GM18520 (cell line): ENCODE measurements at regions not wholly inside any gene's neighbourhood (a gene's known extent, or its start where the extent isn't known, plus 50 kb on each side); places are given as distances from the start of the nearest gene placed in this dataset.

Experiments
- ATAC-seq: cut with Tn5 transposase; IDR thresholded peaks from one replicate; pipeline ENCODE4 v1.9.1; 2021; ENCODE audit not compliant: unreplicated experiment

DNA sequence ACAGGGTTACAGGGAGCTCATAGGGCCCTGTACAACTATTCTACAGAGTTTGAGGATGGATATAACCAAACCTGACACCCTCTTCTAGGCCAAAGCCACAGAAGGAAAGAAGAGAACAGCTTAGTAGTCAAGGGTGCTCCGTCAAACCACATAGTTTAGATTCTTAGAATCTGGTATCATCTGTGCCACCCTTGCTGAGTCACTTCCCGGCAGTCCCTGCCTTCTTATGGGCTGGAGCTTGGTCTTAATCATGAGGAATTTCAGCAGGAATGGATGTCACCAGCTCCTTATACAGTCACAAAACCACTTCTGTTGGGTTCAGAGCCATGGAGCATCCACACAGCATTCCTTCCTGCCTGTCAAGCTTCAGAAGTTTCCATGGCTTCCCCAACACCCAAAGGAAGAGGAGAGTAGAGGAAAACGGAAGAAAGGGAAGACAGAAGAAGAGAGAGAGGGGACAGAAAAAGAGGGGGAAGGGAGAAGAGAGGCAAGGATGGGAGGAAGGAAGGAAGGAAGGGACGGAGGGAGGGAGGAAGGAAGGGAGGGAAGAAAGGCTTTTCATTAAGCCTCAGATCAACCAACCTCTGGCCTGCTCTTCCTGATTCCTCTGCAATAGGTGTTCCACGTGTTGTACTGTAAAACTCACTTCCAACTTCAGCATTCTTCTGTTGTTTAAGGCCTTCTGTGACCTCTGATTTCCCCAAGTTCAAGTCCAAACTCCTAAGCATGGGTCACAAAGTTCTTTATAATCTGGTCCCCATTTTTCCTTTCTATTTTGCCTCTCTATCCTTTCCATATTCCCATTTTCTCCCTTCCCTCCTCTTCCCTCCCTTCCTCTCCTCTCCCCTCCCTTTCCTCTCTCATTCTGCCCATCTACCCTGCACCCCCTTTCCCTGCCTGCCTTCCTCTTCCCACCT, 246.1 kb upstream of the TNP1 start:
- ATAC-seq: no peak

DNA sequence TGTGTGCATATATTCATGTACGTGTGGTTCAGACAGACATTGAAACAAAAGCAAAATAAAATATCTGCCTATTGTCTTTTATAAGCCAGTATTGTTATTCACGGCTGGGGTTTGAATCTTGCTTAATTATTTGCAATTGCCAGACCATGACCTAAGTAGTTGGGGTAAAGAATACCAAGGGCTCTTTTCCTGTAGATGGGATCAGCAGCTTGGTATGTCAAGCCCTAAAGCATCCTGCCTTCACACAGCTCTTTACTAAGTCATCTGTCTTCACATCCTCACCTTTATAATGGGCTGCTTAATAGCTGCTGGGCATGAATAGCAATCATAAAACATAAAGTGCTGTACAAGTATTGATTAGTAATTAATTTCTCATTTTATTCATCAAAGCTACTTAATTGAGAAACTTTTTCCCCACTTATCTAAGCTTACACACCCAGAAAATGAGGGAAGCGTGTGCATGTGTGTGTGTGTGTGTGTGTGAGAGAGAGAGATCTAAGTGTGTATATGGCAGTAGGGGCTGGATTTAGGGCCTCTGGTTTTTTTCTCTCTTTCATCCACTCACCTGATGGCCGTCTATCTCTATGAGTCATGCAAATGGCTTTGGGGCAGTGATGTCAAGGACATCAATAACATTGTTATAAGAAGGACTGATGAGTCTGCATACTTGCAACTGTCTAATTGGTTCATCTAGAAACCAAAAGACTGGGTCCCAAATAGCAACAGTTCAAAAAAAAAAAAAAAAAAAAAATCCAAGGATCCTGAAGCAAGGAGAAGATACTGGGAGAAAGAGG, 244.1 kb upstream of the TNP1 start:
- no peak for ATAC-seq

DNA sequence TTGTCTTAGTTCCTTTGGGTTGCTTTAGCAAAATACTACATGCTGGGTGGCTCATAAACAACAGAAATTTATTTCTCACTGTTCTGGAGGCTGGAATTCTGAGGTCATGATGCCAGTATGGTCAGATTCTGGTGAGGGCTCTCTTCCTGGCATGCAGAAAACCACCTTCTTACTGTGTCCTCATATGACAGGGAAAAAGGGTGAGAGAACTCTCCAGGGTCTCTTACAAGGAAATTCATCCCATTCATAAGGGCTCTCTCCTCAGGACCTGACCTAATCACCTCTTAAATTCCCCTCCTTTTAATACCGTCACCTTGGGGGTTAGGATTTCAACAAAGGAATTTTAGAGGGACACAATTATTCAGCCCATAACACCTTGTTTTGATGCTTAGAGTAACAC, 243.1 kb upstream of the TNP1 start:
- no peak for ATAC-seq

DNA sequence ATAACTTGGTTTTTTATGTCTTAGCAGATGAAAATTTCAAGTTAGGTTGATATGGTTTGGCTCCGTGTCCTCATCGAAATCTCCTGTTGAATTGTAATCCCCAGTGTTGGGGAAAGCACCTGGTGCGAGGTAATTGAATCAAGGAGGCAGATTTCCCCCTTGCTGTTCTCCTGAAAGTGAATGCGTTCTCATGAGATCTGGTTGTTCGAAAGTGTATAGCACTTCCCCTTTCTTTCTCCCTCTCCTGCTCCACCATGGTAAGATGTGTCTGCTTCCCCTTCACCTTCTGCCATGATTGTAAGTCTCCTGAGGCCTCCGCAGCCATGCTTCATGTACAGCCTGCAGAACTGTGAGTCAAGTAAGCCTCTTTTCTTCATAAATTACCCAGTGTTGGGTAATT, 242.1 kb upstream of the TNP1 start:
- no peak for ATAC-seq

DNA sequence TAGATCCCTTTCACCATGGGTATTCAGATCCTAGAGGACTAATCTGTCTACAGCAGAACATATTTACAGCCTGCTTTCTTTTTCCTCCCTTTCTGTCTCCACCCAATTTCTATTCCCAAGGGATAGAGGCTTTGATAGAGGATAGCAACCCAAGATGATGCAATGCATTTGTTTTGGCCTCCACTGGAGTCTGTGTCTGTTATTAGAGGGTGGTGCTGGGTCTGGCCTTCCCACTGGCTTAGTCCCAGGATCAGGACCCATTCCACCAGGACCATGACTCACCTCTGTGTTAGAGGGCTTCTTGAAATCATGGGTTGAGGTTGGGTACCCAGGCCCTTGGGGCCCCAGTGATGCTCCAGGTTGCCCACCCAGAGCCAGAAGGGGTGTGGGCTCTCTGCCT, 239.7 kb upstream of the TNP1 start:
- ATAC-seq: no peak

DNA sequence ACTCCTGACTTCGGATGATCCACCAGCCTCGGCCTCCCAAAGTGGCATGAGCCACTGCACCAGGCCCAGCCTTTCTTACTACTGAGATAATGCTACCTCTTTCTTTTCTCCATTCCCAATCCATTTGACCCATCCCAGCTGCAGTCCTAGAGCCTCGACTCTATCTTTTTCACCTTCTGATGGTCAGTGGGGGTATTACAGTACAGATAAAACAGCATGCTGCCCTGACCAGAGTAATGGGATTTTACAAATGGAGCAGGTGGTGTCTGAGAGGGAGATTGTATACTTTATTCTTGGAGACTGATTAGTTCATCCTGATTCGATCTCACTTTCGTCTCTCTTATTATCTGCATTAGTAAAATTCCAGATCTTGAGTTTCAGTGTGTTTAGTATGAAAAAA, 238.6 kb upstream of the TNP1 start:
- ATAC-seq: no peak

DNA sequence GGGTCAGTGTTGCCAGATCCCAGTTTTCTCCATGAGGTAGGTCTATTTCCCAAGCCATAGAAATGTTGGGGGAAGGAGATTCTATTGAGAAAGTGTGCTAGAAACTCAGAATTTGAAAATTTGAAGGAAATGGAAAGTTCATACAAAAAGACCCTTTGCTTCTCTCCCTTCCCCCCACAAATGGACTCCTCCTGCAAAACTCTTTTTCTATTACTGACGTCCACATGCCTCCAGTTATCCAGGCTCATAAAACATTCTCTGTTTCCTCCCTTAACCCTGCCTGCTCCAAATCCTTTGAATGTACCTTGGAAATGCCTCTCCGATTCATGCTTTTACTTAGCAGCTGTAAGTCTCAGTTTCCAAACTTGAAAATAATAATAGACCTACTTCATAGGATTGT, 237.5 kb upstream of the TNP1 start:
- ATAC-seq: no peak

DNA sequence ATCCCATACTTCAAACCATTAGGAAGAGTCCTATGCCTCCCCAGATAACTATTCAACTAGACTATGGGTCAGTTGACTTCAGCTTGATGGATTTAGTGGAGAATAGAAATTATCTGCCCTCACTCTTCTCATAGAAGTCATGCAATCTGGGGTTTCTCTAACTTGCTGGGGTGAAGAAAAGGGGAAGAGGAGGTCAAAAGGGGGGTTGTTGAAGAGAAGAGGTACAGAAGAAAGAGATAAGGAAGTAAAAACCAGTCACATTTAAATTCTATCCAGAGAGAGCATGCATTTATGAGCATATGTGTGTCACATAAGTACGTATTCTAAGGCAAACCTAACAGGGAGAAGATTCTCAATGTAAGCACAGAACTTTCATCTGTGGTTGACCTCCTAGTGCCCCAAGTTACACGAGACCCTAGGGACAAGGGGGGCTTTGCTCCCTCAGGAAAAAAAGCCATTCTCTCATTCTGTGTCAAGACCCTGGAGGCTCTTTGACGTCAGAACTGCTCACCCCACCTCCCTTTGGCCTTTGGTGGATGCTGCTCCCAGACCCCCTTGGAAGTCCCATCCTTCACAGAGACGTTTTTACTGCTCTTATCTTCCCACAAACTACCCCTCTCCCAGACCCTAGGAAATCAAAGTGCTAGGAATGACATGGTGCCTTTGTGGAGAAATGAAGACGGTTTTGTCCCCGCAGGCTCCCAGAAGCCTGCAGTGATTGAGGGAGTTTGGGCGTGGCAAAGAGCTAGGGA, 236.8 kb upstream of the TNP1 start:
- no peak for ATAC-seq

DNA sequence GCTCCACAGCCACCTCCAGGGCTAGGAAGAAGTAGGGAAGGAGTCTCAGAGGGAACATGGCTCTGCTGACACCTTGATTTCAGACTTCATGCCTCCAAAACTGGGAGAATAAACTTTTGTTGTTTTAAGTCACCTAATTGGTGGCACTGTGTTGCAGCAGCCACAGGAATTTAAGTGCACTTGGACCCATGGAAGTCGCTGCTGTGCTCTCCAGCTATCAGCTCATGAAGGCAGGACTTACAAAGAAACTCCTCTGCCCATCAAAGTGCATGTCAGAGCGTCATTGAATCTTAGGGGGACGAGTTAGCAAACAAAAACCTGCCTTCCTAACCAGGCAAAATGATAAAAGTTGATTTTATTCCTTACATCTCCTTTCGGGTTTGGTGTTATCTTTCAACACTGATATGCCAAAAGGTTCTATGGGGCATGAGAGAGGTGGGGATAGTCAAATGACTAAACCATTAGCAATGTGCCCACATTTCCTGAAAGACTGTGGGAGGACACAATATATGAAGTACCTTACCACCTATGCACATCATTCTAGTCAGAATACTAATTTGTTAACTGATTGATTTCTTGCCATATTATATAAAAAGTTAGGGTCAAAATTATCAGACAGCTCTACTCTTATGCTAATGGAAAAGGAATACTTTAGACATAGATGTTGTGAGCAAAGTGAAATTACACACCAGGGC, 235.8 kb upstream of the TNP1 start:
- ATAC-seq: no peak

DNA sequence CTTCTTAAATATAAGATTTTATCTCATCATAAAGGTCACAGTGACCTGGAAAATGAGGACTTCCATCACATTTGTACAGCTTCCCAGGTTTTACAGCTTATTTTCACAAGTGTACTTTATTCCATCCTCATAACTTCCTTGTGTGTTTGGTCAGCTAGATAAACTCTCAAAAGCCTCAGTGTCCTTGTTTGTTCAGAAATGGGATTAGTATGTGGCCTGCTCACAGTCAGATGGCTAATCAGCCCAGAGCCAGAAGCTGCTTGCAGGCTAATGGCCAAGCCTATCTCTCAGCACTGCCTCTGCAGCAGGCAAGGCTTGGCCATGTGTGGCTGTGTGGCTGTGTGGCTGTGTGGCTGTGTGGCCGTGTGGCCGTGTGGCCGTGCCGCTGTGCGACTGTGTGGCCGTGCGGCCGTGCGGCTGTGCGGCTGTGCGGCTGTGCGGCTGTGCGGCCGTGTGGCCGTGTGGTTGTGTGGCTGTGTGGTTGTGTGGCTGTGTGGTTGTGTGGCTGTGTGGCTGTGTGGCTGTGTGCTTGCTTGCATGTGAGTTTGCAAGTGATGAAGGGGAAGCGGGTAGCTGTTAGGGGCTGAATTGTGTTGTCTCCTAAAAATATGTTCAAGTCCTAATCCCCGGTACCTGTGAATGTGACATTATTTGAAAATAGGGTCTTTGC, 233.0 kb upstream of the TNP1 start:
- ATAC-seq: no peak

DNA sequence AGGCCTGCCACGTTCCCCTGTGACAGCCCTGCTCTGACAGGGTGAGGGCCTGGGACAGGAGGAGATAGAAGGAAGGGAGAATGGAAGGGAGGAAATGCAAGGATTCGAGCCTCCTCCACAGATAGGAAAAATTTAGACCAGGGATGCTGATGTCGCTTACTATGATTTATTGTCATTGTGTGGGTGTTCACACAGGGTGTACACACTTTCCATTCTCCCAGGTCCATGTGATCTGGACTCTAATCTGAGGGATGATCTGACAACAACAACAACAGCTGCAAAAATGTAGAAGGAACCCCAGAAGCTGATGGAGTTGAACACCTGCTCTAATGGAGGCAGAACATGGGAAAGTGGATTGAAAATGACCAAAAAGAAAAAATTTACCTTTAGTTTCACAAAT, 231.7 kb upstream of the TNP1 start:
- ATAC-seq: no peak

DNA sequence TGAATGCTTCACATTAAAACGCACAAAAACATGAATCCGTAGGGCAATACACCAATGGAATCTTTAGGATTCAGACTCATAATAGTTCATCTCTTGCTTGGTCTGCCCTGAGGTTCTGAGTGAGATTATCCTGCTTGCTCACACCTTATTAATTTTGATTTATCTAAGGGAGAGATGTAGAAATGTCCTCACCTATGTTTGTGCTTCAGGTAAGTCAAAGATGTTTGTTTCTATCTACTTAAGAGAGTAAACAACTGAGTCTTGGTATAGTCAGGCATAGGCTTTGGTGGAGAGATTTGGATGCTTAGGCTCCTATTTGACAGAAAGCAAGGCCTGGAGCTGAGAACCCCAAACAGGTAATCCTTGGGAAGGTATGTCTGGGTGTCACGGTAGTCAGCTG, 231.0 kb upstream of the TNP1 start:
- ATAC-seq: no peak

DNA sequence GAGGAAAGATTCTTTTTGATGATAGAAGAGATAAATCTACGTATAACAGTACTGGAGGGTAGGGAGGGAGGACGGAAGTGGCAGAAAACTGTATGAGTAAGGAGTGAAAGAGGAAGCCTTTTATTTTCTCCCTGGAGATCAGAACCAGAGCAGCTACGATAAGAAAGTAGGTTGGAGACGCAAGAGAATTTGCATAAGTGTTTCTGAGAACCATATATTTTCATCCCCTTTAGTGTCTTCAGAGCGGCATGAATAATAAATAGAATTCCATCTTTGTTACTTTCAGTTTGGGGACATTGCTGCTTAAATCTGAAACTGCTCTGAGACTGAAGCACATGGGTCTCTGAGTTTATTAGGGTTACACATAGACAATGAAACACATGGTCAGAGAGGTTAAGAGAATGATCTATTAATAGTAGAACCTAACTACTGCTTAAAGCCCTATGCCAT, 230.2 kb upstream of the TNP1 start:
- peak; percentile 67 for ATAC-seq

DNA sequence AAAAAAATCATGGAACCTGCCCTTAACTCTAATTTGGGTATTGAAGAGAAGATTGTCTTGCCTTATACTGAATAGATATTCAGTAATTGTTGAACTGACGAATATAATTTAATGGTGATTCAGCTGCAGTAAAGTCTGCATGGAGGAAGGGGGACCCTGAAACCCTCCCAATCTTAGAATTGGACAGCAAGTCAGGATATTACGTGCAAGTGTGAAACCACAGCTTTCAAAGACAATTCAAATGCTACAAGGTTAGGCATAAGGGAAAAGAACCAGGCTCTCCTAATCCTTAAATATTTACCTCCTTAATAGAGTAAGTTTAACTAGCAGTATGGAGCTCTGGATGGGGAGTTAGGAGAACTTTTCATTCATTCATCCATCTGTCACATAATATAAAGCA, 226.9 kb upstream of the TNP1 start:
- ATAC-seq: no peak

DNA sequence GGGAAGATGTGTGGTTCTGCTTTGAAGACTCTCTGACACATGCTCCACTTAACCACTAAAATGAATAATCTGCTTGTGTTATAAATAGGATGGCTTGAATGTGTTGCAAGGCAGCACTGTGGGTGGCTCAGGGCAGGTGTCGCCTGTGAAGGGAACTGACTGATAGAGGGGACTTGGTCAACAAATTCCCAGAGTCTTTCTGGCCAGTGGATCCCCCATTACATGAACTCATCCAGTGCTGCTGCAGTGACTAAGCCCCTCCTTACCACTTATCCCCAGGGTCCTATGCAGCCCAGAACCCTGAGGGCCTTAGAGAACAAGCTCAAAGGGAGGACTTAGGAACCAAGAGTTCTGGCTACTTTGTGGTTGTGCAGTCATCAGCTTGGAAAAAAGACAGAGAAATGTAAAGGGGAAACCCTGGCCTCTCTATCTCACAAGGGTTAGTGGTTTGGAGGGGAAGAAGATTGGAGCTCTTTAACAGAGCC, 226.2 kb upstream of the TNP1 start:
- no peak for ATAC-seq

DNA sequence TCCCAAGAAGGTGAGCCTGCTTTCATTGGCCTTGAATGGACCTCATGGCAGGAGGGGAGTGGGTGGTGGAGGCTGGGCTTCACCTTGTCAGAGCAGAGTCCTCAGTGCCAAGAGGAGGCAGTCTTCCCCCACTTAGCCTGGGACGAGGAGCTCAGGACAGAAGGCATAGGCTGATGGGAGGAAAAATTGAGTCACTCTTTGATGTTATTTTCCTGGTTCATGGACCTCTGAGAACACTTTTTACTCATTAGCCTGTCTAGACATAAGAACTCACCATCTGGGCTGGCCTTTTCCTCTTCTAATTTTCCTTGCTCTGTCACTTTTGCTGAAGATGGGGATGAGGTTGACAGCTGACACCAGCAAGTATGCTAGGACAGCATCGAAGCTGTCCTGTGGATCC, 225.7 kb upstream of the TNP1 start:
- ATAC-seq: no peak

DNA sequence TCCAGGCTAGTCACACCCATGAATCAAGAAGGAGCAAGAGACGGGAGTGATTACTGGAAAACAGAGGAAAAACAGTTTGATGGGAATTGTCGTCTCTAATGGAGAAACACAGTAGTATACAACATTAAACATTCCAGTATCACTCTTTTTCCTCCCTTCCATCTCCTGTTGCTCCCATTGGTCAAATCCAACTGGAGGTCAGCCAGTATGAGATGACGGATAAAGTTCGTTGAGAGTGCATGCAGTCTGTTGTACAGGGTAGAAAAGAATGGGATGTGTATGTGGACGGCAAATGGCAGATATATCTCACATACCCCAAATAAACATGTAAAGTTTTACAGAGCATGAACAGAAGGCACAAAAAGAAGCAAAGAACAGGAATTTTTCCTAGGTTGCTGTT, 221.9 kb upstream of the TNP1 start:
- no peak for ATAC-seq

DNA sequence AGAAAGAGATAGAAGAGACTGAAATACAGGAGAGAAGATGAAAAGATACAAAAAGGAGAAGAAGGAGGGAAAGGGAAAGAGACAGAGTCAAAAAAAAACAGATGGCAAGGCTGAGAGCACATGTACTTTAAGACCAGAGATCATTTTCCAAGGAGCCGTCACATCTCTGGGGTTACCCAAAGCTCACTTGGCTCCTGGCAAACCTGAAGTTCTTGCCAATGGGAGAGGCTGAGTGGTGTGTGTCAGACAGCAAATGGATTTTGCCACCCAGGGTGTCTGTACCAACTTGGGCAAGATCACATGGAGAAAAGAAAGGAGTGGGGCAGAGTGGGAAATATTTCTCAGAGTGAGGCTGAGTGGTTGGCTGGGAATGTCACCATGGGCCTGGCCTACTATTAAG, 219.3 kb upstream of the TNP1 start:
- no peak for ATAC-seq

DNA sequence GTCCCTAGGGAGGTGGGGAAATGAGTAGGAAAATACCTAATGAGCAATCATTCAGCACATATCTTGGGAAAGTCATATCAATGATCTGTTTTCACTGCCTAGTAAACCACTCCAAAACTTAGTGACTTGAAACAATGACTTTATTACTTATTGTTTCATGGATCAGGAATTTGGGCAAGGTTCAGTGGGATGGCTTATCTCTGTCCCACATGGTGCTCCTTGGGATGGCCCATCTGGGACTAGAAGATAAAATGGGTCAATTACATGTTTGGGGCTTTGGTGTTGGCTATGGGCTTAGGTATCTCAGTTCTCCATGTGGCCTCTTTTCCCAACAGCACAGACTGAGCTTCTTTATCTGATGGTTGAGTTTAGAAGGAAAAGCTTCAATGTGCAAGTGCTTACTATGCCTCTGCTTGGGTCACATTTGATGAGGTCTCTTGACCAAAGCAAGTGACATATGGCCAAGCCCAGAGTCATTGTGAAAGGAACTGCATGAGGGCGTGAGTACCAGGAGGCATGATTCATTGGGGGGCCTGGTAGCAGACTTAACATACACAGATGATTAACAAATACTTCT, 218.1 kb upstream of the TNP1 start:
- ATAC-seq: no peak

DNA sequence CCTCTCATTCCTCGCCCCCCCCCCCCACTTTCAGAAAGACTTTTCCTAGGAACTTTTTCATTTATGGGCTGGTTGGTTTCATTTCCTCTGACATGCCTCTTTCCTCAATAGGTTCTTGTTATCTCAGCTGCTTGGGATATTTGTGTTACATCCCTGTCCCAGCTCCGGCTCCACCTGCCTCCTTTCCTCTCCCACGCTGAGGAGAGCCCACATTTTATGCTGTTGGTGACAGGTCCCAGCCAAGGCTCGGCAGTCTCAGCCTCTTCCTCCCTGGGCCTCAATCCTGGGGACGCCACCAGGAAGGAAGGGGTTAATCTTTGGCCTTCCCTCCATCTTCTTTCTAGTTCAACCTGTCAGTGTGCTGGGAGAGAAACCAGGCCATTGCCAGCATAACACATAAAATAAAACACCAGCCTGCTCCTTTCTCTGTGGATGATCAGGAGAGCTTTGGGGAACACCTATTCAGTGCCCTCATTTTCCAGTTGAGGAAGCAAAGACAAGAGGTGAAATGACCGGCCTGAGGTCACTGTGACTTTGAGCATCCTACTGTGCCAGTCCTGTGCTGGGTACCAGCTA, 216.9 kb upstream of the TNP1 start:
- no peak for ATAC-seq
